GM12891 (cell line): ENCODE measurements at regions not wholly inside any gene's neighbourhood (a gene's known extent, or its start where the extent isn't known, plus 50 kb on each side); places are given as distances from the start of the nearest gene placed in this dataset.

Experiments
- PAX5 ChIP-seq: IDR thresholded peaks from 2 replicates; pipeline ENCODE4 v1.6.1; 2011; ENCODE audit warnings: low read length, moderate library complexity, mild to moderate bottlenecking; ENCODE audit not compliant: insufficient read depth, severe bottlenecking
- POLR2A ChIP-seq: IDR thresholded peaks from 2 replicates; pipeline ENCODE4 v1.6.1; 2011; ENCODE audit warnings: low read depth, low read length, control low read depth
- POLR2AphosphoS5 ChIP-seq: IDR thresholded peaks from 2 replicates; pipeline ENCODE4 v1.6.1; 2011; ENCODE audit warnings: low read depth, low read length, control low read depth
- SPI1 ChIP-seq: IDR thresholded peaks from 2 replicates; pipeline ENCODE4 v1.6.1; 2011; ENCODE audit warnings: low read depth, low read length, control low read depth
- TAF1 ChIP-seq: IDR thresholded peaks from 2 replicates; pipeline ENCODE4 v1.6.1; 2011; ENCODE audit warnings: low read depth, low read length, control low read depth

GRCh38 chr4:38279650-38280322 is 319.6 kb downstream of the PTTG2 start:
- TF ChIP-seq POLR2AphosphoS5 (no peak), POLR2A (no peak), SPI1 (no peak), TAF1 (no peak), PAX5 (no peak)
